ENCODE measurements at regions not wholly inside any gene's neighbourhood (a gene's known extent, or its start where the extent isn't known, plus 50 kb on each side); places are given as distances from the start of the nearest gene placed in this dataset.

DNA sequence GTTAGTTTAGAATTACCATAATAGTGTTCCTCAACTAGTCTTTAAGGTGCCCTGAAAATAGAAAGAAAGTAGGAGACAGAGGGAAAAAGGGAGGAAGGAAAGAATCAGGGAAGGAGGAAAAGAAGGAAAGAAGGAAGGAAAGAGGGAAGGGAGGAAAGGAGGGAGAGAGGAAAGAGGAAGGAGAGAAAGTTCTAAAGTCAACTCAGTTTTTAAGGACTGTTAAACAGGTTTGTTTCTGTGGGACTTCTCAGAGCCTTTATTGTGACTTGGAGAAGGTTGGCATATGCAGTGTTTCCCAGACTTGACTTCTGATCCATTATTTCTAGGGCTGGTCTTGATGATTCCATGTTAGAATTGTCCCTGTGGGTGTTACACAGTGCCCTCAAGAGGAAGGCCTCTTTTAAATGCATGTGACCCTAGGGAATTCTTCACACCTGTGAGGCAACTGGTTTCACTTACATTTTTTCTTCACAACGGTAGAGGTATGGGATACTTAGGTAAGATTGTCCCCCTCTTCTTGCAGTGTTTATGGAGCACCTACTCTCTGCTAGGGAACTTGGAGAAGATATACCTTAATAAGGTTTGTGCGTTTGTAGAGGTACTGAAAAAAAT is 132.7 kb upstream of the GMDS start:
- WGBS (ENCODE audit: extremely low coverage, insufficient coverage, insufficient read length) = no CpG with 5 or more reads among the region's 2 CpGs
- Histone ChIP-seq H3K27ac (ENCODE audit: low read depth, low read length) (no peak overlapping the region), H3K9ac (ENCODE audit: low read length) (no peak overlapping the region), H3K23ac (ENCODE audit: low read length) (no peak overlapping the region), H3K4ac (ENCODE audit: low read depth, low read length) (no peak overlapping the region), H2BK12ac (ENCODE audit: low read length) (no peak overlapping the region), H3K14ac (ENCODE audit: low read length) (no peak overlapping the region), H2AFZ (ENCODE audit: insufficient read depth, low read length, poor library complexity) (no peak overlapping the region), H3K79me1 (ENCODE audit: low read length) (no peaks in the 10 kb centered on the region), H3K9me3 (ENCODE audit: insufficient read depth, low read depth, low read length) (no peaks in the 10 kb centered on the region), H3K4me1 (ENCODE audit: control insufficient read depth in 1 of 2, insufficient read depth in 2 of 2, low read length in 2 of 2) (no peaks in the 10 kb centered on the region), H3K79me2 (ENCODE audit: control insufficient read depth, insufficient read depth, low read length, poor library complexity) (no peaks in the 10 kb centered on the region), H3K18ac (ENCODE audit: low read length) (no peak overlapping the region), H4K12ac (ENCODE audit: low read depth, low read length) (no peak overlapping the region), H2BK5ac (ENCODE audit: low read depth, low read length, poor library complexity) (no peak overlapping the region), H4K8ac (ENCODE audit: low read depth, low read length) (no peak overlapping the region), H2BK120ac (ENCODE audit: insufficient read depth, low read length, poor library complexity) (no peak overlapping the region), H2AK5ac (ENCODE audit: low read length) (no peak overlapping the region), H3K36me3 (ENCODE audit: control insufficient read depth in 1 of 2, insufficient read depth in 2 of 2, low read length in 2 of 2) (no peaks in the 10 kb centered on the region), H3K4me3 (ENCODE audit: low read depth, low read length) (no peak overlapping the region), H3K4me2 (ENCODE audit: low read length) (no peak overlapping the region), H4K91ac (ENCODE audit: low read depth, low read length) (no peak overlapping the region), H3K27me3 (ENCODE audit: insufficient read depth, low read length) (no peaks in the 10 kb centered on the region)
- DNase-seq = peak in 1 of 2 donors; percentile 17

DNA sequence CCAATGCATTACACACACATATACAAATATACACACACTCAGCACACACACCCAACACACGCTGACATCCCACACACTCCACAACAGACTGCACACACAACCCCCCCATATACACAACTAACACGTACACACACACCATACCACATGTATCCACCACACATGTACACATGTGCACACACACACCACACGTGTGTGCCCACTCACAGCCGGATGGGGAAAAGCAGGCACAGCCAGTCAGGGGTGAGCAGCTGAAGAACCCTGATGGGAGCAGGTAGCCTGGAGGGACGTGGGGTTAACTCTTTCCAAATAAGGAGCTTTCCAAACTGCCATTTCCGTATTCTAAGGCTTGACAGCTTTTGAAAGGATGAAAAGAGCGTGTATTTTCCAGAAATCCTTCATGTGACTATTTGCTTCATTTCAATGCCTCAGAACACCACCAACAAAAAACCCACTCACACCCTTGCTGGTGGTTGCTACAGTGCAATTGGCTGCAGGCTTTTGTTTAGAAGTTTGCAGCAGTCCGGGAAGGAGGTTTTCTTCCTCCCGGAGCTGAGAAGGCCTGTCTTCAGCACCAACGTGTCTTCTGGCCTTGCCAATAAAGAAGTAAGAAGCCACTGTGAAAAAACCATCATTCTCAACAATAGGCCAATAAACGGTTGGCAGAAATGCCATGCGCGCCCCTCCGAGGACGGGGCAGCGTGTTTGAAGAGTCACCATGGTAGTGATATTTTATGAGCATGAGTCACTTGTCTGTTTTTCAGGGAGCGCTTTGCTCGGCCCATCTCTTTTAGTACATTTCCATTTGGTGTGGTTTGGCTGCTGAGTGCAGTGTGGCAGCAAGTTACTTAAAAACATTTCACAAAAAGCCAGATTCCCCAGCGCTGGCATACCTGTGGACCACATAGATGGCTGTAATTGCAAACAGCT is 131.3 kb upstream of the GMDS start:
- Histone ChIP-seq H3K79me1 (ENCODE audit: low read length) (no peaks in the 10 kb centered on the region), H3K27ac (ENCODE audit: low read depth, low read length) (no peak overlapping the region), H4K91ac (ENCODE audit: low read depth, low read length) (no peak overlapping the region), H3K27me3 (ENCODE audit: insufficient read depth, low read length) (no peaks in the 10 kb centered on the region), H3K4me1 (ENCODE audit: control insufficient read depth in 1 of 2, insufficient read depth in 2 of 2, low read length in 2 of 2) (no peaks in the 10 kb centered on the region), H2BK5ac (ENCODE audit: low read depth, low read length, poor library complexity) (no peak overlapping the region), H4K8ac (ENCODE audit: low read depth, low read length) (no peak overlapping the region), H3K4me3 (ENCODE audit: low read depth, low read length) (peak overlapping the region; percentile 59), H3K9ac (ENCODE audit: low read length) (peak overlapping the region; percentile 48), H2BK120ac (ENCODE audit: insufficient read depth, low read length, poor library complexity) (no peak overlapping the region), H3K36me3 (ENCODE audit: control insufficient read depth in 1 of 2, insufficient read depth in 2 of 2, low read length in 2 of 2) (no peaks in the 10 kb centered on the region), H3K79me2 (ENCODE audit: control insufficient read depth, insufficient read depth, low read length, poor library complexity) (no peaks in the 10 kb centered on the region), H3K9me3 (ENCODE audit: insufficient read depth, low read depth, low read length) (no peaks in the 10 kb centered on the region), H2BK12ac (ENCODE audit: low read length) (no peak overlapping the region), H3K23ac (ENCODE audit: low read length) (peak overlapping the region; percentile 89), H4K12ac (ENCODE audit: low read depth, low read length) (no peak overlapping the region), H3K18ac (ENCODE audit: low read length) (no peak overlapping the region), H3K4me2 (ENCODE audit: low read length) (no peak overlapping the region), H2AK5ac (ENCODE audit: low read length) (no peak overlapping the region), H3K4ac (ENCODE audit: low read depth, low read length) (no peak overlapping the region), H3K14ac (ENCODE audit: low read length) (no peak overlapping the region), H2AFZ (ENCODE audit: insufficient read depth, low read length, poor library complexity) (no peak overlapping the region)
- 100% methylated on average over 1 of the region's 19 CpGs for WGBS (ENCODE audit: extremely low coverage, insufficient coverage, insufficient read length)
- no peak for DNase-seq

DNA sequence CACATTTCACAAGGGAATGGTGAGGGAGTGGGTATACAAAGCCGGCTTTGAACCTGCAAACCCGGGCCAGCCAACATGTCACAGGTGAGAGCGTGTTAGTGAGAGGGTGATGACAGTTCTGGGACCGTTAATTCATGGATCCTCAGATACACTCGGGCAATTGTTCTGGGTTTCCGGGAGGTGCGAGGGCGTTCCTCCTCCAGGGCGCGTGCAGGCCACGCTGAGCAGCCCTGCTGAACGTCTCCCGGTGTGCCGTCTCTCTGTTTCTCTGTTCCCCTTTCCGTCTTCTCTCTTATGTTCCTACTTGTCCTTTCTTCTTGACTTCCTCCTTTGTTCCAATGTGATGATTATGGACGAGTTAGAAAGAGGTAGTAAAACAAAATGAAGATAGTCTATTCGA is 130.0 kb upstream of the GMDS start:
- Histone ChIP-seq H3K9me3 (ENCODE audit: insufficient read depth, low read depth, low read length) (no peaks in the 10 kb centered on the region), H2BK12ac (ENCODE audit: low read length) (no peak overlapping the region), H3K23ac (ENCODE audit: low read length) (no peak overlapping the region), H2BK5ac (ENCODE audit: low read depth, low read length, poor library complexity) (no peak overlapping the region), H4K8ac (ENCODE audit: low read depth, low read length) (no peak overlapping the region), H2AFZ (ENCODE audit: insufficient read depth, low read length, poor library complexity) (no peak overlapping the region), H3K14ac (ENCODE audit: low read length) (no peak overlapping the region), H3K79me2 (ENCODE audit: control insufficient read depth, insufficient read depth, low read length, poor library complexity) (no peaks in the 10 kb centered on the region), H4K91ac (ENCODE audit: low read depth, low read length) (no peak overlapping the region), H3K18ac (ENCODE audit: low read length) (no peak overlapping the region), H3K4ac (ENCODE audit: low read depth, low read length) (no peak overlapping the region), H3K4me2 (ENCODE audit: low read length) (no peak overlapping the region), H3K79me1 (ENCODE audit: low read length) (no peaks in the 10 kb centered on the region), H3K9ac (ENCODE audit: low read length) (no peak overlapping the region), H3K4me3 (ENCODE audit: low read depth, low read length) (no peak overlapping the region), H3K36me3 (ENCODE audit: control insufficient read depth in 1 of 2, insufficient read depth in 2 of 2, low read length in 2 of 2) (no peaks in the 10 kb centered on the region), H3K27ac (ENCODE audit: low read depth, low read length) (no peak overlapping the region), H3K4me1 (ENCODE audit: control insufficient read depth in 1 of 2, insufficient read depth in 2 of 2, low read length in 2 of 2) (no peaks in the 10 kb centered on the region), H2BK120ac (ENCODE audit: insufficient read depth, low read length, poor library complexity) (no peak overlapping the region), H3K27me3 (ENCODE audit: insufficient read depth, low read length) (no peaks in the 10 kb centered on the region), H4K12ac (ENCODE audit: low read depth, low read length) (no peak overlapping the region), H2AK5ac (ENCODE audit: low read length) (no peak overlapping the region)
- no peak for DNase-seq
- no CpG with 5 or more reads among the region's 17 CpGs for WGBS (ENCODE audit: extremely low coverage, insufficient coverage, insufficient read length)

DNA sequence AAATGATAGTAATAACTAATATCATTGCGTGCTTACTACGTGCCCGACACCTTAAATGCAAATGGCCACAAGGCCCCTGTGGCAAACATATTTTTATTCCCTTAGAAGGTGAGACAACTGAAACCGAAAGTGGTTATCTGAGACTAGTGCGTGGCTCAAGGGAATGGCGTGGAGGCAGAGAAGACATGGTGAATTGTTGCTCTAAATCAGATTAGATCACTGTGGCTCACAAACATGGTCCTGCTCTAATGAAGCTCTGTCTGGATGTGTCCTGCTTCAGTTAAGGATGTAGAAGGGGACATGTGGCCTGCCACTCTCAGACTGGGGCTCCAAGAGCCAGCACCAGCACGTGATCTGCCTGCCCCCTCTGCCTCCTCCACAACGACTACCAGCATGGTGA is 124.2 kb upstream of the GMDS start:
- H3K79me2 ChIP-seq (ENCODE audit: control insufficient read depth, insufficient read depth, low read length, poor library complexity) = no peaks in the 10 kb centered on the region
- no peak overlapping the region for H3K27ac ChIP-seq (ENCODE audit: low read depth, low read length)
- no peak overlapping the region for H3K4me2 ChIP-seq (ENCODE audit: low read length)
- no peaks in the 10 kb centered on the region for H3K27me3 ChIP-seq (ENCODE audit: insufficient read depth, low read length)
- H4K8ac ChIP-seq (ENCODE audit: low read depth, low read length) = no peak overlapping the region
- H2AFZ ChIP-seq (ENCODE audit: insufficient read depth, low read length, poor library complexity) = no peak overlapping the region
- H2AK5ac ChIP-seq (ENCODE audit: low read length) = no peak overlapping the region
- H3K4ac ChIP-seq (ENCODE audit: low read depth, low read length) = no peak overlapping the region
- no peak overlapping the region for H2BK120ac ChIP-seq (ENCODE audit: insufficient read depth, low read length, poor library complexity)
- no peak overlapping the region for H3K18ac ChIP-seq (ENCODE audit: low read length)
- H3K4me1 ChIP-seq (ENCODE audit: control insufficient read depth in 1 of 2, insufficient read depth in 2 of 2, low read length in 2 of 2) = no peaks in the 10 kb centered on the region
- H3K9me3 ChIP-seq (ENCODE audit: insufficient read depth, low read depth, low read length) = no peaks in the 10 kb centered on the region
- peak in 1 of 2 donors; percentile 52 for DNase-seq
- H3K23ac ChIP-seq (ENCODE audit: low read length) = no peak overlapping the region
- no peak overlapping the region for H4K91ac ChIP-seq (ENCODE audit: low read depth, low read length)
- H3K4me3 ChIP-seq (ENCODE audit: low read depth, low read length) = no peak overlapping the region
- no peak overlapping the region for H3K14ac ChIP-seq (ENCODE audit: low read length)
- no peak overlapping the region for H3K9ac ChIP-seq (ENCODE audit: low read length)
- no peak overlapping the region for H2BK12ac ChIP-seq (ENCODE audit: low read length)
- H2BK5ac ChIP-seq (ENCODE audit: low read depth, low read length, poor library complexity) = no peak overlapping the region
- no peaks in the 10 kb centered on the region for H3K79me1 ChIP-seq (ENCODE audit: low read length)
- no CpG with 5 or more reads among the region's 8 CpGs for WGBS (ENCODE audit: extremely low coverage, insufficient coverage, insufficient read length)
- no peak overlapping the region for H4K12ac ChIP-seq (ENCODE audit: low read depth, low read length)
- no peaks in the 10 kb centered on the region for H3K36me3 ChIP-seq (ENCODE audit: control insufficient read depth in 1 of 2, insufficient read depth in 2 of 2, low read length in 2 of 2)
